GM21367 (cell line): ENCODE measurements at regions not wholly inside any gene's neighbourhood (a gene's known extent, or its start where the extent isn't known, plus 50 kb on each side); places are given as distances from the start of the nearest gene placed in this dataset.

ENCODE experiments used
- ATAC-seq: cut with Tn5 transposase; IDR thresholded peaks from one replicate; pipeline ENCODE4 v1.9.1; 2021; ENCODE audit not compliant: unreplicated experiment

DNA sequence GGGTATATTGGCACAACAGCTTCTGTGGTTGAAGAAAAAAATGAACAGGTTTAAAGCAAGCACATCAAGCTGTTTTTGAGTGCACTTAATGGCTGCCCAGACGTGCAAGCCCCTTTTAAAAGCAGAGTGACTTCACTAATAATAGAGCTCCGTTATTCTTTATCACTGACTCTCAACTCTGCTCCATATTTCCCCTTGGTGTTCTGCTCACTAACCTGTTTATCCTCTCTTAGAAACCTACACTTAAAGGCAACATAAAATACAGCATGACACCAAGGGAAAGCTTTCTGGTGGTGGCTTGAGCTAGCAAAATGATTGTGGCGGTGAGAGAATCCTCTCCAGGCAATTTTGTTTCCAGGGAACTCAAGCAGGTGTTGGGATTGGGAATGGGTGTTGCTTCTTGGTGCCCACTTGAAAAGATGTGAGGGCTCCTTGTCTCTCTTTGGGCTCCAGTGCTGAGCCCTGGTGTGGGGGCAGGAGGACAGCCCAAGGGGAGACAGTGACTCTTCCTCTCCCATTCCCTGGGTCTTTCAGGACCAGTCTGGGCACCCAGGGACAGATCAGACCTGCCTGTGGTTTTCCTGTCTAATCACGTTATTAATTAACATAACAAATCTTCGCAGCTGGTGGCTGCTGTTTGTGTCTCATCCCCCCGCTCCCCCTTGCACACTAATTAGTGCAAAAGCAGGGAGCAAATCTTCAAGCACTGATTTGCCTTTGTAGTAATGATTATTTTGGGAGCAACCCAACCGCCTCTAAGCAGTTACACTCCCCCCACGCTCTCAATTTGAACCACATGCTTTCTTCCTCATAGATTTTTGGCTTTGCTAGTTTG lies 289.4 kb upstream of the CXCR4 start:
- no peak for ATAC-seq

DNA sequence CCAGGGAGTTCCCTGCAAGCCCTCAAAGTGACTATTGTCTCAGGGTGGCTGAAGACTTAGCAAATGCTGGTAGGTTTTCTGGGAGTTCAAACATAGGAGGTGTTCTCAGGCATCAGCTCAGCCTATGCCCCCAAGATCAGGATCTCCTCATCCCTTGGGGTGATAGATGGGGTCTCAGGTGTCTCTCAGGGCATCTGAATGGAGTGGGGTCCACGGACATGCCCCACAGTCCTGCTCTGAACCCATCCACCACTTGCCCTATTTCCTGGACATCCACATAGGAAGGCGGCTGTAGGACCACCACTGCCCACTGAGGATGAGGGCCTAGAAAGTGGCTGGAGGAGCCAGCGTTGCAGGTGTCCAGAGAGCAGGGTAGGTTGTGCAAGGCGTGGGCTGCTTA lies 287.0 kb upstream of the CXCR4 start:
- no peak for ATAC-seq

DNA sequence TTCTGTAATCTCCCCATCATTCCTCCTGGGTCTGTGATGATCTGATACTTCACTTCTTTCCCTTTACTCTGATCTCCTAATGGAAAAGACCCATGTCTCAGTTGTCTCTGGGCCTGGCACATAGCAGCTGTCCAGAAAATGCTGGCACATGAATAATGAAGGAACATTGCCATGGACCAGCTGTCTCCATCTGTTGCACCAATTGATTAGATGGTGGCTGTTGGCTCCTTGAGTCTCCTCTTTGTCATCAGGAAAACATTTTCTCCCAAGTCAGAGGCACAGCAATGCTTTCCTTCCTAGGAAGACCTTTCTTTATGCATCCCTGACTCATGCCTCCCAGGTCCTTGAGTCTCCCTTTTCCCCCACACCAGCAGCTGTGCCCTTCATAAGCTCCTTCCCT lies 286.2 kb upstream of the CXCR4 start:
- no peak for ATAC-seq

DNA sequence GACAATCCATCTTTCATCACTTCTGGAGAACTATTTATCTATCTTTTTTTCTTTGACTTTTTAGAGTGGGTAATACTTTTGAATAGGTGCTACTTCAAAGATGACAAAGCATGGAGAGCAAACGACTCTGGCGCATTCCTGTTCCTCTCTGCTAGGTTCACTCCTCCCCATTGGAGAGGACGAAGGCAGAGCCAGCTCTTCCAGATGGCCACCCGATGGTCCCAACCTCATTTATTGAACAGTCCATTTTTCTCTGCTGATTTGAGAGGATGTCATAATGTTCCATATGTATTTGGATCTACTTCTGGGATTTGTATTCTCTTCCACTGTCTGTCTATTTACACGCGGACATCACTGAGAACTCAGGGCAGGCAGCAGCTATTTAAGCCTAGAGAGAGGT lies 284.3 kb upstream of the CXCR4 start:
- no peak for ATAC-seq

DNA sequence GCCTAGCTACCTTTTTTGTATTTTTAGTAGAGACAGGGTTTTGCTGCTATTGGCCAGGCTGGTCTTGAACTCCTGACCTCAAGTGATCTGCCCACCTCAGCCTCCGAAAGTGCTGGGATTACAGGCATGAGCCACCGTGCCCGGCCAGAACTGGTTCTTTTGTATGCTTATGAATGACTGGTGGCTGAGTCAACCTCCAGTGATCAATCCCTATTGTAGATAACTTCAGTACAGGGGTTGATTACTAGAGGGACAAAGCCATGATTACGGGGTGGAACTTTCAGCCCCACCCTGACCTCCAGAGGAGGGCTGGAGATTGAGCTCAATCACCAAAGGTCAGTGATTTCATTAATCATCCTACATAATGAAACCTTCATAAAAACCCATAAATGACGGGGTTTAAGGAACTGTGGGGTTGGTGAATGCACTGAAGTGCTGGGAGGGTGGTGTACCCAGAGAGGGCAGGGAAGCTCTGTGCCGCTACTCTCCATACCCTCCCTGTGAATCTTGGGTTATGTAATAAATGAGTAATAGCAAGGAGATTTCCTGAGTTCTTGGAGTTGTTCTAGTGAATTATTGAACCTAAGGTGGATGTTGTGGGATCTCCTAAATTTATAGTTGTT lies 281.8 kb upstream of the CXCR4 start:
- no peak for ATAC-seq

DNA sequence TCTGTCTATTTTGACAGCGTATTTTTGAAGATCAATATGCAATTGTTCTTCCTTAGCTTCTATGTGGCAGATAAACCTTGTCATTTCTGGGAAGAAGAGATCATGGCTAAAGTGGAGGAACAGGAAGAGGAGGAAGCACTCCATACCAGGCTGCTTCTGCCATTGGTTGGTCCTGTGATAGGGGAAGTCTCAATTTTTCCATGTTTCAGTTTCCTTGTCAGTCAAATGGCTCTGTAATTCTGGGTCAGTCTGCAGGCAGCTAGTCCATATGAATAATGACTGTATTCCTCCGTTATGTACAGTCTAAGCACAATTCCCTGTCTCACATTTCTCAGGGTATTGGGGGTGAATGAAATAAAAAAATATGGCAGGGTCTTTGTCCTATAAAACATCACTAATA lies 277.6 kb upstream of the CXCR4 start:
- no peak for ATAC-seq

DNA sequence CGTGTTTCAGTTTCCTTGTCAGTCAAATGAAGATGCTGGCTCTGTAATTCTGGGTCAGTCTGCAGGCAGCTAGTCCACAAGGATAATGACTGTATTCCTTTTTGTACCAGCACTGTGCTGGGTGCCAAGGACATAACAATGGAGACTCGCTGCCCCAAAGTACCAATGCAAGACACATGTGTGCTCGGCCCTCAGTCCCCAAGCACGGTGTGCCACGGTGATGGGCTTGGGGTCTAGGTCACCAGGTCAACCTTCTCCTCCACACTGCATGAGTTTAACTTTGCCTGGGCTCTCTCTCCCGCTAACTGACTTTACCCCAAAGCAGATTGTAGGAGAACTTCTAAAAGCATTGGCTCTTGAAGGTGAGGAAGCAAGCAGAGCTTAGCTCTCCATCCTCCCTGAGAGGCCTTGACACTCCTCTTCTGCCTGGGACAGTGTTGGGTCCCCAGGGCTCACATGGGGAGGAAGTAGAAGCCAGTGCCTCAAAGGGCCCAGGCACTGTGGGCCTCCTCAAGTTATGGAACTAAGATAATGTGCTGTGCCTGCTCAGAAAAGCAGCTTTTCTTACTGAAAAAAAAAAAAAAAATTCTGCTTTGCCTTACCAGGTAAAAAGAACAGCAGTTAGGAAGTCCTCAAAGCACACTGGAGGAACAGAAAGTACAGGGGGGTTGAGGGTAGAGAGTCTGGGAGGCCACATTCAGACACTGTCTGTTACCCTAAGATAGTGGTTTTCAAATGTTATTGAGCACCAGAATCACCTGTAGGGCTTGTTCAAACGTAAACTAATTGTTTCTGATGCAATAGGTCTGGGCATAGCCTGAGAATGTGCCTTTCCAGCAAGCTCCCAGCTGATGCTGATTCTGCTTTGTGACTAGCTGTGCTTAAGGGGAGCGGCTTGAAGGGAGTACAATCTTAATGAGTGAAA lies 276.4 kb upstream of the CXCR4 start:
- ATAC-seq, result peak; percentile 79

DNA sequence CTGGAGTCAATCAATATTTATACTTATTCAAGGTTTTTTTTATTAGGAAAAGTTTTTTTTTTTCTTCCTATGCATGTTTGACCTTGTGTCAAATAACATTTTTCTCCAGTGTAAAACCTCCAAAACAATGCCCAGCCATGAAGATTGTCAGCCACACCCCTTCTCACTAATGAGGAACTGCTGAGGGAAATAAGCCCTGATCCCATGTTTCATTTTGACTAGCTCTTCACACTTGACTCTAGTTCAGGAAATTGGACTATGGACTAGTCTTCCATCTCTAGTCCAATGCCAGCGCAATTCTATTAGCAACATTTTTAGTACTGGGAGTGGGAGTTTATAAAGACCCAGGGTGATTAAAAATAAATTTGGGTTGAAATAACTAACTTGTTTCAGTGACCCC lies 275.6 kb upstream of the CXCR4 start:
- ATAC-seq, result no peak

DNA sequence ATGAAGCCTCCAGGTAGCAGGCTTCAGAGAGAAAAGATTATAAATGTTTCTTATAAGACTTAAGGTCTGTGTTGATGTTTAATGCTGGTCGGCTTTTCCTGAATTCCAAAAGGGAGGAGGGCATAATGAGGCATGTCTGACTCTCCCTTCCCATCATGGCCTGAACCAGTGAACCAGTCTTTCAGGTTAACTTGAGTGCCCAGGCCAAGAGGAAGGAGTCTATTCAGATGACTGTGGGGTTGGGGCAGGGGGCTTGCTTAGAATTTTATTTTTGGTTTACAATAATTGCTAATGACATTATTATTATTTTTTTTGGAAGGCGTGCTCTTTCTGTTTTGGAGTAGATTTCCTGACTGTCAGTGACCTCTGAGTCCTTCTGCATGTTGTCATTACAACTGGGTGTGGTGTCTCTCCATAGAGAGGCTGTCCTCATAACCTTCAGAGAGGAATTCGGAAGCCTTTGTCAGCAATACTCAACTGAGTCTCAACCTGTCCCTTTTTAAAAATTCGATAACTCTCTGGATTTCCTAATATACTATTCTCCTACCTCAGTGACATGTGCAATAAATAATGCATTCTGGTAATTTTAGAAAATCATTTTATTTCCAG lies 275.1 kb upstream of the CXCR4 start:
- no peak for ATAC-seq

DNA sequence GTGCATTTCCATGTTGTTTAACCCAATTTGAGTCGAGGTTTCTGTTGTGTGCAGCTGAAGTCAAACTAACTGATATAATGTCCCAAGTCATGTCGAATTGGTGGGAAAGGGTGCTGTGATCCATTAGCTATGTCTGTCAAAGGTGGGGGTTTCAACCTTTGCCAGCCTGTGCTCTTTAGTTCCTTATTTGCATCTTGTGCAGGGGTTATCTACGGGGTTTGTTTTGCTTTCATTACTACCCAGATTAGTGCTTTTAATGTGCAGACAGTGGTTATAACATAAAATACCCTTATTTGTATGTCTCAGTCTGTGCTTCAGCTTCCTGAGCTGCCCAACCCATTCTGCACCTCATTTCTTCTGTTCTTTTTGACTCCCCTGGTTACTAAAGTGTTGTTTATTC lies 271.9 kb upstream of the CXCR4 start:
- ATAC-seq, result peak; percentile 66

DNA sequence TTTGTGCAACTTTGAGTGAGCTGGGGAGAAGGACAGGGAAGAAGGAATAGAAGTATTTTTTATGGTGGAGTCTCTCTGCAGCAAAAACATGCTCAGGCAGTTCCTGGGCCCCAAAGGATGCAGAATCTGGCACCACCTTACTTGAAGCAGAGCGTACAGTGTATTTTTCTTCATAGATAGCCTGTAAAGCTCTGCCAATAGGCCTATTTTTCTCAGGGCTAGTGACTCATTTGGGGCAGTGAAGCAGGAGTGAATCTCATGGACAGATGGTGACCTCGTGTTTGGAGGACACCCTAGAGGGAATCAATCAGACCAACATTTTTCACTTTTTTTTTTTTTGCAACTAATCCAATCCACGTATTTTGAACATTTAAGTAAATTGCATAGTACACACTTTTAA lies 268.1 kb upstream of the CXCR4 start:
- ATAC-seq, result no peak

DNA sequence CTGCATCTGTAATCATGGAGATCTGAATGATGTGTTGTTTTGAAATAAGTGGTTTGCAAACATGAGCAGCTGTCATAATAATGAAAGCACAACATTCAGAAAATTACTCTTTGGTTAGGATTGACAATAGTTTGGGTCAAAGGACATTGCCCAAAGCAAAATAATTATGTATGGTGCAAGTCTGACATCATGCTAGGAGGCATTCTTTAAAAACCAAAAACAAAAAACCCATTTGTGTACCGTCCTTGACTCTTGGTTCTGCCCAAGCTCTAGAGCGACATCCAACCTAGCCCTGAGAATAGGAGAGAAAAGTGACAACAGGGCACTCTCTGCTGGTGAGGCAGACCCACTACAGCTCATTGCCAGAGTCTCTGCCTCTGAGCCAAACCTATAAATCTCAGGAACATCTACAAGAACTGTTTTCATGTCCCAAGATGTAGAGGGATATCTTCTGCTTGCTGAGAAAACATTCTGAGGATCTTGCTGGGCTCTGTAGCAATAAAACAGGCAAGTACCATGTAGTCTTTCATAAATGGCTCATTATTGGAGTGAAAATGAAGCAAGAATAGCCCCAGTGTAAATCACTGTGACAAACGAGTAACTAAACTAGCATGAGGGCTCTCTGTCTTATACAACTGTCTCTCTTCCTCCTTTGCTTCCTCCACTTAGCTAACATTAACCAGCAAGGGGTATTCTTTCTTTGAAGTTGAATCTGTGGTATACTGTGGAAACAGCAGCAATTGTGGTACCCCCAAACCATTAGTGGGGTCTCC lies 266.8 kb upstream of the CXCR4 start:
- ATAC-seq, result peak; percentile 47

DNA sequence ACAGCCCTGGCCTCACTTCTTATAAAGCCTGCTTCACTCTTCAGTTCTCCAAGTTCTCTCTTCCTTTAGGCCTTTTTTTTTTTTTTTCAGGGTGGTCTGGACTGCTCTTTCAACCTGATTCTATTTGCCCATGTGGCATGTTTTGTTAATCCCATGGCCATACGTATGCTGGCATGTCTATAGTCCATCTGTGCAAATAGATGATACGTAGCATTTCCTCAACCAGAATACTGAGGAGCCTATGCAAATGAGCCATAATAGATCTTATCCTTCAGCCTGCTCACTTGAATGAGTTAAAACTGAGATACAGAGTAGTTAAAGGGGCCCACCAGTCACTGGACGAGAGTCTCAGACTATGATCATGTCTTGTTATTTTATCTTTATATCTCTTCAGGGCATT lies 265.2 kb upstream of the CXCR4 start:
- ATAC-seq, result no peak

DNA sequence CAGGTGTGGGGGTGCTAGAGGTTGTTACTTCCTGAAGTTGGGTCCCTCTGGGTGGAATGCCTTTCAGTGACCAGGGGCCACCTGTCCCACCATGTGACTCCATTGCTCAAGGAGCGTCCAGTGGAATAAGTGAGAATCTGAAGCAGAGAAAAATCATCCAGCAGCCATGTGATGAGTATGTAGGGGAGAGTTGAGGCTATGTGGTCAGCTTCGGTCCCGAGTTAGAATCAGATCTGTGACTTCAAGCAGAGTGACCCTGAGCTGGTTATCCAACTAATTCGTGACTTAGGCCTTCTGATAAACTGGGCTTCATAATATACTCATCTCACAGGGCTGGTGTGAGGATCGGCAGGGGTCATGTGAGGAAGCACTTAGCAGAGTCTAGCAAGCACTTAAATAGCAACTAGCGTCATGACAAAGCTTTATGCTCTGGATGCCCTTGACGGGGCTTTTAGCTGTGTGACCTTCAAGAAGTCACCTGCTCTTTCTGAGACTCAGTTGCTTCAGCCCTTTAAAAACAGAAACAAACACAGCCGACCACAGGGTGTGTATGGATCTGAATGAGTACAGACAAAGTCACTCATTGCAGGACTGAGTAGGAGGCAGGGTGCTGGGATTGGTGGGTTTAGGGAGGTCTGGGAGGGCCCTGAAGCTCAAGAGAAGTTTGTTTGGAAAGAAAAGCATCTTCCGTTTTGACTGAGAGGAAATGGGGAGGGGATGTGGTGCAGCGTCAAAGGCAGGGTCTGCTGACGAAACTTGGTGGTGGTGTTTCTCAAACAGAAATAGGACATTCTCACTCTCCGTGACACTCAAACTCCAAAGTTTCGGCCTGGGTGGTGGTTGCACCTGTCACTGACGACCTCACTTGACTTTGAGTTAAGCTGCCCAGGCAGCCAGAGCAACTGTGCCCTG lies 264.0 kb upstream of the CXCR4 start:
- peak; percentile 70 for ATAC-seq

DNA sequence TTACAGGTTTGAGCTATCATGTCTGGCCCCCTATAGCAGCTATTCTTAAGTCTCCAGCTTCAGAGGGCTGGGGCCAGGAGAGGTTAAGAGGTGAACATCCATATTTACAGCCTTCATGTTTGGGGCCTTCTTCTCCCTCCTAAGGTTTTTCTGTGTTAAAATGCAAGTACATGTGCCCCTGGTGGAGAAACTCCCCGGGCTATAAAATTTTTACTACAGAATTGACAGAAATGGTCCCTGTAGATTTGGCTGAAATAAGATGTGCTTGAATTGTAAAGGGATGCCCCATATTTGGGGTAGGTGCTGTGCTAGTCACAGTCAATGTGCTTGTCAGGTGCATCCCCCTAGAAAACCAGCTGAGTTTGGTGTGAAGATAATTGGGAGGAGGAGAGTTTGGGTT lies 263.3 kb upstream of the CXCR4 start:
- ATAC-seq, result no peak

DNA sequence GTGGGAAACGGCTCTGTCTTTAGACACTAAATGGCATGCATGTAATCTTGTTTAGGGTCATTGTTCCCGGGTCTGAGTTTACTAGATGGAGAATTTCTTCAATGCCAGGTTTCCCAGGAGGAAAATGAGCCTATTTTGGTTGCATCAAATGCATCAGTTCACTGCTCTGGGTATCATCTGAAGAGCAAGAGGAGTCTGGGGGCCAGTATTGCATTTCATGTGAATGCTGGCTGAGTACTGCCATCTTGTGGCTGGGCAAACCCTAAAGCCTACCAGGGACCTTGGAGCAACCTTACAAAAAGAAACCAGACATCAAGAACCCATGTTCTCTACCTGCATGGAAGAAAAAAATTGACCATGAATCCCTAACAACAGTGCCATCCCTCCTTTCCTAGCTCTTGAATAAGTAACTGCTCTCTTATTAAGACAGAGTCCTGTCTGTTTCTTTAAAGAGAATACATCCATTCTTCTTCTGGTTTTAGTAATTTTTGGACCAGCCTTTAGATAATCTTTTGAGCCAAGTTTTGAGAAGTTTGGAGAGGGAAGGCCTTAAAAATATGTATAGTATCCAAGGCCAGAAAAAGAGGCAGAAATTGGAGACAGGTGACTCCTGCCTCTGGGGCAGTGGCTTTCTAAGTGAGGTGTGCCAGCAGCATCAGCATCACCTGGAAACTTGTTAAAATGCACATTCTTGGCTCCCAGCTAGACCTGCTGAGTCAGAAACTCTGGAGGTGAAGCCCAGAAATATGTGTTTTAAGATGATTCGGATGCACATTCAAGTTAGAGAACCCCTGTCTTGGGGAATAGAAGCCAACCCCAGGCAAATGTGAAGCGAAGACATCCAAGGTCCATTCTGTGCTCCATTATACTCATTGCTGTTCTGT lies 261.0 kb upstream of the CXCR4 start:
- ATAC-seq, result peak; percentile 27

DNA sequence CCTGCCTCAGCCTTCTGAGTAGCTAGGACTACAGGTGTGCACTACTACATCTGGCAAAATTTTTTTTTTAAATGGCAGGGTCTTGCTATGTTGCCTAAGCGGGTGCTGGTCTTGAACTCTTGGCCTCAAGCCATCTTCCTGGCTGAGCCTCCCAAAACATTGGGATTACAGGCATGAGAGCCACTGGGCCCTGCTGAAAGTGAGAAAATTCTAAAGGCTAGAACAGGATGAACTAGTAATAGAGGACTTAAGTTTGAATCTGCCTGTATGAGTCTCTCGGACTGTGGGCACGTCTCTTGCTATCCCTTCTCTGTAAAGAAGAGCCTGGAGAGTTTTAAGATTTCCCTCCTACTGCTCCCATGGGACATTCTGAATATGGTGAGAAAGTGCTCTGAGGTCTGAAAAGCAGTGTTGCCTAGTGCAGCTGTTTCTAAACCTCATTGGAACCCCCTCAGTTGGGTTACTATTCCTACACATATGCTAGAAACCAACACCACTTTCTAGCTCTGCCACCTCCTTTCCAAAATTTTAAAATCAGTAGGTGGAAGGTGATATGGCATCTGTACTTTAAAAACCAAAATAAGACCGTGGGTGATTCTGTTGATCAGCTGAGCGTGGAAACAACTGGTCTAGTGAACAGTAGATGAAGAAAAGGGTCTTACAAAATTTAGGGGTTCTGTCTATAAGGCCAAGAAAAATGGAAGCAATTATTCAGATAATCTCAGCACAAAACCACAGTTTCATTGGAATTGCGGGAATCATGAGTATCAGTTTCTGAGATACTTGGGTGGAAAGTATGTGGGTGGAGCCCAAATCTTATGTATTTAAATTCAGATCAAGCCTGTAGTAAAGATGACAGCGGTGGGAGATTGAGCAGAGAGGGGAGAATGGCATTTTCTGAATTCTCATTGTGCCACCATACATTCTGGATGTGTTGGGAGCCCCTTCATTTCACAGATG lies 259.8 kb upstream of the CXCR4 start:
- ATAC-seq, result no peak
